ENCODE measurements at regions not wholly inside any gene's neighbourhood (a gene's known extent, or its start where the extent isn't known, plus 50 kb on each side); places are given as distances from the start of the nearest gene placed in this dataset.

GRCh38 chr1:229760478-229760996 is 134.5 kb downstream of the URB2 start:
- no peak overlapping the region for H3K4me3 ChIP-seq (replicated peaks; ENCODE audit: low read depth, low read length)
- H3K36me3 ChIP-seq (ENCODE audit: control insufficient read depth, insufficient read depth, low read length): no peaks in the 10 kb centered on the region
- DNase-seq (ENCODE audit: extremely low read depth, insufficient read length): no peak
- no peak for TF ChIP-seq CTCF (IDR thresholded peaks at IDR 0.05; ENCODE audit: insufficient read depth, low read length, poor library complexity, severe bottlenecking)
- no peaks in the 10 kb centered on the region; the same call in 1 of the 2 replicates for H3K27me3 ChIP-seq (replicated peaks; ENCODE audit: control insufficient read depth, insufficient read depth, low read length)

GRCh38 chr1:229762891-229763290 is 136.8 kb downstream of the URB2 start:
- Histone ChIP-seq H3K4me3 (replicated peaks; ENCODE audit: low read depth, low read length) (no peak overlapping the region), H3K36me3 (ENCODE audit: control insufficient read depth, insufficient read depth, low read length) (no peaks in the 10 kb centered on the region), H3K27me3 (replicated peaks; ENCODE audit: control insufficient read depth, insufficient read depth, low read length) (no peaks in the 10 kb centered on the region; the same call in 1 of the 2 replicates)
- TF ChIP-seq CTCF (IDR thresholded peaks at IDR 0.05; ENCODE audit: insufficient read depth, low read length, poor library complexity, severe bottlenecking): no peak
- no peak for DNase-seq (ENCODE audit: extremely low read depth, insufficient read length)

GRCh38 chr1:229768232-229768631 is 142.2 kb downstream of the URB2 start:
- H3K27me3 ChIP-seq (replicated peaks; ENCODE audit: control insufficient read depth, insufficient read depth, low read length): no peaks in the 10 kb centered on the region; the same call in 1 of the 2 replicates
- DNase-seq (ENCODE audit: extremely low read depth, insufficient read length): no peak

GRCh38 chr1:229769006-229769405 is 143.0 kb downstream of the URB2 start:
- Histone ChIP-seq H3K36me3 (ENCODE audit: control insufficient read depth, insufficient read depth, low read length) (no peaks in the 10 kb centered on the region), H3K4me3 (replicated peaks; ENCODE audit: low read depth, low read length) (no peak overlapping the region), H3K27me3 (replicated peaks; ENCODE audit: control insufficient read depth, insufficient read depth, low read length) (no peaks in the 10 kb centered on the region; the same call in 1 of the 2 replicates)
- no peak for TF ChIP-seq CTCF (IDR thresholded peaks at IDR 0.05; ENCODE audit: insufficient read depth, low read length, poor library complexity, severe bottlenecking)
- no peak for DNase-seq (ENCODE audit: extremely low read depth, insufficient read length)

More at GRCh38 chr1:229768232-229768631, 142.2 kb downstream of the URB2 start:
- Histone ChIP-seq H3K36me3 (ENCODE audit: control insufficient read depth, insufficient read depth, low read length) (no peaks in the 10 kb centered on the region), H3K4me3 (replicated peaks; ENCODE audit: low read depth, low read length) (no peak overlapping the region)
- TF ChIP-seq CTCF (IDR thresholded peaks at IDR 0.05; ENCODE audit: insufficient read depth, low read length, poor library complexity, severe bottlenecking): no peak

- Histone ChIP-seq H3K27me3 (replicated peaks; ENCODE audit: control insufficient read depth, insufficient read depth, low read length) (no peaks in the 10 kb centered on the region; the same call in 1 of the 2 replicates), H3K36me3 (ENCODE audit: control insufficient read depth, insufficient read depth, low read length) (no peaks in the 10 kb centered on the region)
- TF ChIP-seq CTCF (IDR thresholded peaks at IDR 0.05; ENCODE audit: insufficient read depth, low read length, poor library complexity, severe bottlenecking): no peak
Measured at GRCh38 chr1:229769809-229770208, 143.8 kb downstream of the URB2 start.

GRCh38 chr1:229778794-229779193 is 152.7 kb downstream of the URB2 start:
- TF ChIP-seq CTCF (IDR thresholded peaks at IDR 0.05; ENCODE audit: insufficient read depth, low read length, poor library complexity, severe bottlenecking): no peak
- DNase-seq (ENCODE audit: extremely low read depth, insufficient read length): no peak
- Histone ChIP-seq H3K36me3 (ENCODE audit: control insufficient read depth, insufficient read depth, low read length) (no peaks in the 10 kb centered on the region), H3K4me3 (replicated peaks; ENCODE audit: low read depth, low read length) (no peak overlapping the region), H3K27me3 (replicated peaks; ENCODE audit: control insufficient read depth, insufficient read depth, low read length) (peaks cover 1% of the 10 kb centered on the region; the same call in 1 of the 2 replicates)

More at GRCh38 chr1:229769809-229770208, 143.8 kb downstream of the URB2 start:
- H3K4me3 ChIP-seq (replicated peaks; ENCODE audit: low read depth, low read length): no peak overlapping the region
- DNase-seq (ENCODE audit: extremely low read depth, insufficient read length): no peak

Data from GM06990 (cell line).